Occipital lobe (tissue), 1 donor: ENCODE measurements at regions not wholly inside any gene's neighbourhood (a gene's known extent, or its start where the extent isn't known, plus 50 kb on each side); places are given as distances from the start of the nearest gene placed in this dataset.

Source experiments
- DNase-seq: peaks from one replicate; lab custom pipeline; 2025; lab: John Stamatoyannopoulos, UW

DNA sequence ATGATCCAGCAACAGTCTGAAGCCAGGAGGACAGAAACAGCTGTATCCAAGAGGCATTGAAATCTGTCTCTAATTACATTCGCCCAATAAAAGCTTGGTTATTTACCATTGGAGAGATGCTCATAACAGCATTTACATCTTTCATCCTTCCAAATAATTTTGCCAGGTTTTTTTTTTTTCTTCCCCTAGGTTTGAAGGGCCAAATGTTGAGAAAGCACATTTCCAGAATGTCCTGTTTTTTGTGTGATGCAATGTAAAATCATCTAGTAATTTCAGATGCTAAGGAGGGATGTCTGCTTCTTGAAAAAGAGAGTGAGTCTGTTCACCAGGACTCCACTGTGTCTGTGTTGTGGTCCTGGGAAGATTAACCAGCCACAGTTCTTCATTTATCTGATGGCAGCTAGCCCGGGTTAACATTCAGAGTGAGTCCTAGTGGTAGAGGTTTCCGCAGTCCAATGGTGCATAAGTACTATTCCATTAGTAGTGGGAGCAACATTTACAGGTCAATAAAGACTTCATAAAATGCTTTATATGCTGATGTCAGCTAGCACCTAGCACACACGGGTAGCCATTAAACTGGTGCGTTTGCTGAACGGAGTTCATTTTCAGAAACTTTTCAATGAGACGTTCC is 406.8 kb downstream of the STIM2 start:
- no peak for DNase-seq

DNA sequence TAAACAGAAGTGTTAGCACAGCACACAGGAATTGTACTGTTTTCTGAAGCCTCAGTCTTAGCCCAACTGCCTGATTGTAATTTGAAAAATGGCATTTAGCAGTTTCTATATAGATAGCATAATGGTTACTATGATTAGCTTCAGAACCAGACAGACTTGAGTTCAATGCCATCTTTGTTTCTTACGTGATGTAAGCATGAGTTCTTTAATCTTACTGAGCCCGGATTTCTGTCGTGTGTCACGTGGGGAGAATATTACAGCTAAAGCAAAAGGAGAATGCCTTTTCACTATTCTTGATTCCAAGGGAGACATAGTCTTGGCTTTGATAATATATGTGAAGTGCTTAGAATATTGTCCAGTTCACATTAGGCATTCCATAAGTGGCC is 407.3 kb downstream of the STIM2 start:
- DNase-seq = no peak

DNA sequence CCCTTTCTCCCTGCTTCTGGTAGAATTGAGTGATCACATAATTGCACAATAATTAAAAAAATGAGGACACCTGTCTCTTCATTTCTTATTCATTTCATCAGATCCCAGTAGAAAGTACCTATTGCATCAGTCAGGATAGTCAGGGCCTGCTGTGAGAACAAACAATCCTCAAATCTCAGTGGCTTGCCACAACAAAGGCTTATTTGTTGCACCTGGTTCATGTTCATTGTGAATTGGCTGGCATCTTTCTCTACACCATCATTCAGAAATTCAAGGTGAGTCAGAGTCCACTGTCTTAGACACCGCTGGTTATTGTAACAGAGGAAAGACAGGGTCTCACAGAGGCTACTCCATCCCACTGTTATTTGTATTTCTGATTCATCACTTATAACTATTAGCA is 409.8 kb downstream of the STIM2 start:
- no peak for DNase-seq

DNA sequence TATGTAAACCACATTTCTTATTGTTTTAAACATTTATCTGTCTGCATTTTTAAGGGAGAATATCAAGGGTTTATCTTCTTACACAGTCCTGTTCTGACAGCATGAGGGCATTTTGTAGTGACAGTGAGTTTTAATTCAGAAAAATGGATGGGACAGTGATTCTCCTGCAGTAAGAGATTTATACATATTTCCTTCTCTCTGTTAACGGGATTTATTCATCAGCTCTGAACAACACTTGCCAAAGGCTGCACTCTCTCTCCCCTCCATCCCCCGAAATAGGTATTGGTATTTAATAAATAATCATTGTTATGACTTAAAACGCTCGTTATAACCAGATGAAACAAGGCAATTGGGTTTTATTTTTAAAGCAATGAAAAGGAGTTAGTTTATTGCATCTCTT is 410.9 kb downstream of the STIM2 start:
- no peak for DNase-seq

DNA sequence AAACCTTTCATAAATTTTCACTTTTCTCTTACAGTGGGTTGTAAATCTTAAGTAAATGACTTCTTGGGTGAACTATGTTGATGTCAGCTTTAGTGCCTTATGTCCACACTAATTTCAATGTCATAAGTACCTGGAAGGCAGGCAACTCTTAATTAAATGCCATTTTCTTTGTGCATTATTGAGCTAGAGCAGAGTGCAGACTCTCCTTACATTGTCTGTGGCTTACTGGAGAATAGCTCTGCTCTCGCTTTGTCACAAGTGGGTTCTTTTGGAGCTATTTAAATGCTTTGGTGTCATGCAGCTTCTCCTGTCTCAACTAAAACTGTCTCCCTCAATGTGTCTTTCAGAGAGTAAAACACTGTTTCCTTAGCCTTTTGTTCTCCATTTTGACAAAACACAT is 411.6 kb downstream of the STIM2 start:
- no peak for DNase-seq

DNA sequence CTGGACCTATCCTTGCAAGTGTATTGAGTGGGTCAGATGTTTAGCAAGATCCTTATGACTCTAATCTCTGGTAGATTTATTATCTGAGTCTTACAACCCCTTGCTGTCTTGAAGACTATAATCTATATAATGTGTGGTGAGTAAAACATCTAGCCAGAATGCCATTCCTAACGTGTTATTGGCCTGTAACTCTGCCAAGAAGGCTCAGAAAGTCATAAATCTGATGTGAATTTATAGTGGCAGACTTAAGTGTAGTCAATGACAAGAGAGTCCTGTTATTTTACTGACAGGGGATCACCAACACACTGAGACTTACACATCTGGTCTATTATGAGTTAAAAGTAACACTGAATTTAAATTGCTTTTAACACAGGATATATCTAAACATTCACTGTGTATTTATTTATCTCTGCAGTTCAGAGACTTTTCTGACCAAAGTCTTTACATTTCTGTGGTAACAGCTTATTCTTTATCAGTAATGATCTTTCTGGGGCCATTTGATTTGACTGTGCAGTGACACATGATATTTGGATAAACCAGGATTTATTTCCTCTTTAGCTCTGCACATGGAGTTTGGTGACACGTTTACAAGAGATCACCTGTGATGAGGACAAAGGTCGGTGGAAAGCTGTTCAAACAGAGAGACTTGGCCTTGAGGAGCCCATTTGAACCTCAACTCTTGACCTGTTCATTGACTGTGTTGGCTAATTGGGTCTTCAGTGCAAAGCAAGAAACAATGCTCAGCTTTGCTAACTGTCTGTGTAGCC is 415.8 kb downstream of the STIM2 start:
- no peak for DNase-seq

DNA sequence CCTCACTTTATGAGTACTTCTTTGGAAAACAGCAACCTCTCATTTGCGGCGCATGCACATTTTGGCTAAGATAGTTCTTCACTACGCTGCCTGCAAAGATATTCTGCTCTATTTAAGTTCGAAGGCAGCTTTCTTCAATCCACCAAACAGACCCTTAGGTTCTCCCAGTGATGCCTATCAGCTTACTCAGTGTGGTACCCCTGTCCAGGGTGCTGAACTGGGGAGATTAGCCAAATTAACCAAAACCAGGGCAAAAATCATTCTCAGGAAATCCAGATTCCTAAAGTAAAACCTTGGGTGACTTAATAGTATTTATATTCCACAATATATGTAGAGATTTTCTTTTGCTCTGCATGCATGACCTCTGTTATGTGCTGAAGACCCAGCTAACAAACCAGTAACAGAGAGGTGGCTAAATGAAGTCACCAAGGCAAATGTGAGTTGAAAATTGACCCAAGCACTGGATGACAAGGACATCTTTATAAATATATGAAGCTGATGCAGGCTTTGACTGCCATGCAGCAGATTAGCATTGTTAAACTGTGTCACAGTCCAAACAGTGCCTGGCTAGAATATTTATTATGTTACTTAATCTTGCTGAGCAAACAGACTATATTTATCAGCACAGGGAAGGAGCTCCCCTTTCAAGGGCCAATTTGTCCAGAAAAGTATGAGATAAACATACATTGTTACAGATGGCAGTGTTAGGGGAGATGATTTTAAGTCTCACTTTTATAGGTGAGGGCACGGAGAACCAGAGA is 418.2 kb downstream of the STIM2 start:
- no peak for DNase-seq

DNA sequence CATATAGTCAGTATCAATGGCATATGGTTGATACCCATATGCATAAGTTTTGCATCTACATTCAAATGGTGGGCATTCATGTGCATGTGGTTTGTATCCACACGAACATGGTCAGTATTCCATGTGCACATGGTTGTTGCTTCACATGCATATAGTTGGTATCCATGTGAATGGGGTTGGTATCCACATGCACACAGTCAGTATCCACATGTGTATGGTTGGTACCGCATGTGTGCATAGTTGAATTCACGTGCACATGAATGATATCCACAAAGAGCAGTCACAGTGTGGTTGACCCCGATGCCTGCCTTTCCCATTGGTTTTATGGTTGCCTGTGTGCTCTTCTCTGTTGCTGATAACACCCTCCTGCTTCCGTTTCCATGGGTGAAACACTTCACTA is 427.9 kb downstream of the STIM2 start:
- DNase-seq = no peak

DNA sequence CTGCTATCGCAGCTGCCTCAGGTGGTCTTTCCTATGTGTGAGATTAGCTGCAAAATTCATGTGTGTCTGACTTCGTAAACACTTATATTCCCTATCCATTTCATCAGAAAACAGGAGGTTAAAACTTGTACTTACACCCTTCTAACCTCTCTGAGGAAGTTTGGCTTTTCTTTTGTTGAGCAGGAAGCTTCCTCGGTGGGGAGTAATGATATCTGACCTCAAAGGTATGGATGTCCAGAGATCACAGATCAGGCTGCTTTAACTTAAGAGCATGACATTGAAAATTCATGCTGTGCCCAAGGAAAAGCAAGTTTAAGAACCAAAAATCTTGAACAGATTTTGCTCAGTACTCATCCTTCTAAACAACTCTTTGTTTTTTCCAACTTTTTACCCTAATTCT is 429.1 kb downstream of the STIM2 start:
- no peak for DNase-seq

DNA sequence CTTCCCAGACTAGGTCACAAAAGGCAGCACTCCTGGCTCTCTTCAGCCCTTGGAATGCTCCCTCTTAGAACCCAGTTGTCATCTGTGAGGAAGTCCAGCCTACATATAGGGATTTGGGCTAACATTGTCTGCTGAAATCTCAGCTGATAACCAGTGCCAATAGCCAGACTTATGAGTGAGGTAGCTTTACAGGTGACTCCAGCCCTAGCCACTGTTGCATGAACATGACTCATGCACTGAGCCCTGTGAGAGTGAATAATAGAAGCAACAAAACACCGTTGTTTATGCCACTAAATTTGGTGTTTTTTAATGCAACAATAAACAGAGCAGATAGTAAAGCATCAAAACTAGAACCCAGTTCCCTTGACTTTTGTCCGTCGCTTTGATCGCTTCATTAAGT is 433.2 kb downstream of the STIM2 start:
- DNase-seq = no peak

DNA sequence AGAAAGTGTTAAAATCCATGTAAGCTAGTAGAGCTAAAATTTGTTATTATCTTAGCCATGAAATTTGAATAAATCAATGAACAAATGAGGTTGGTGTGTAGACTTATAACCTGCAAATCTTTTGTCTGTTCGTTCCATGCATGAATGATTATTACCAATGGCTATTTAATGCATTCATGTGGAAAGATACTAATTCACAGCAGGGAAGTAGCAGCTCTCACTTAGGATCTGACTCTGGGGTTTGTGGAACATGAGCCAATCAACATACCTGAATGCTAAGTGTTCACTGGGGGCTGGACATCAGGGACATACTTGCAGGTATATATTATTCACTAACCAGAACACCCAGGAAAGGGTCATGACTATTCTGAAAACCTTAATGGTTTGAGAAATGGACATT is 444.1 kb downstream of the STIM2 start:
- DNase-seq = no peak

DNA sequence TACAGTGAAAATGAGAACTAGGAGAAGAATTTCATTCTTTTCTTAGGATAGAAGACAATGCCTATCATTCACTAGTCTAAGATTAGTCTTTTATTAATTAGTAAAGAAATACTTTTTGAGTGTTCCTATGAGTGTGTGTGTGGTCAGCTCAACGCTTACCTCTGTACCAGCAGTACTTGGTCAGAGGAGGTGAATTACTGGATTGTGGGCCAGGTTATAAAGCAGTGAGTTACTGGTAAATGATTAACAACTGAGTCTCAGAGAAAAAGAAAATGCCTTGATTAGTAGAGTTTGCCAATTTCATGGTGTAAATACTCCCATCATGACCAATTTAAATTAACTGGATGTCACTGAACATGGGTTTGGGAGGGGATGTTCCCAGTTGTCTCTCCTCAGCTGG is 444.6 kb downstream of the STIM2 start:
- no peak for DNase-seq

DNA sequence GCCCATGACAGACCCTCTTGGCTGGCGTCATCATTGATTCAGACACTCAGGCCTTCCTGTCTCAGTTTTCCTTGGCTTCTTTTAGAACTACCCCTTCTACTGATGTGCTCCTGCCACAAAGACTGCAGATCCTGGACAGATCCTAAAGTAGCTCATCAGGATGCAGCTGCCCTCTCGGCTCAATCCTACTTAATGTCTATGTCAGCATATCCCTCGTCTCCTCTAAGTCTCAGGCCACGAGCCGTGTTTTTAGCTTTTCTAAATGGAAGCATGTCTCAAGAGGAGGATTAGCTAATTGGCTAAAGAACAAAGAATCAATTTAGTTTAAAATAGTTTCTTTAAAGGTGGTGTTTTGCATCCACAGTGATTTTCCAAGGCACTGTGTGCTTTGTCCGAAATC is 447.7 kb downstream of the STIM2 start:
- no peak for DNase-seq

DNA sequence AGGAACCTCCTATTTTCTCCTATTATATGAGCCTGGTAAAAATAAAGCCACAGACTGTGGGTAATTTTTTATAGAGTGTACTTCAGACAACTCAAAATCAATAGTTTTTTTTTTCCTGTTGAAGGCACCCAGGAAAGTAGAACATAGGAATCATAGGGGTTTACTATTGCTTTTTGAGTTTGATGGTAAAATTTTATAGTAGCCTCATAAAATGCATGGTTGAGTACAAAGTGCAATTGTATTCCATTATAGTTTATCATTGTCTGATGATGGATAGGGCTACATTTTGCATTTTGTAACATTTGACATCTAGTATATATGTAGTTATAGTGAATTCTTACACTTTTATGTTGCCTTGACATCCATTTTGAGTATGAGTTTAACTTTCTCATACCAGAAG is 455.0 kb downstream of the STIM2 start:
- no peak for DNase-seq

DNA sequence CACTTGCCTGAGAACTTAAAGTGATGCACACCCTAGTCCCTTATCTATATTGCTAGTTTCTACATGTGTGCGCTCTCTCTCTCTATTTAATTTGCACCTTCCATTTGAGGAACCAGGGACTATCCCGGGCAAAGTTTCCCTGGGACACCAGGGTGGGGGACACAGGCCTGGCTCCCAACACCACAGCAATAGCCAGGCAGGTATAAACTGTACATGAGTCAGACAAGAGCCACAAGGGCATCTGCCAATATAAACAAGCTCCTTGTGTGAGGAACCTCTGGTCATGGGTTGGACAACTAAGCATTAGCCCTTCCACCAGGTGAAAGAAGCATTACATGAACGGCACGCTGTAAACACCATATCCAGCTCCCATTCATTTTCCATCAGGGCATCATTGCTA is 455.5 kb downstream of the STIM2 start:
- DNase-seq = no peak

DNA sequence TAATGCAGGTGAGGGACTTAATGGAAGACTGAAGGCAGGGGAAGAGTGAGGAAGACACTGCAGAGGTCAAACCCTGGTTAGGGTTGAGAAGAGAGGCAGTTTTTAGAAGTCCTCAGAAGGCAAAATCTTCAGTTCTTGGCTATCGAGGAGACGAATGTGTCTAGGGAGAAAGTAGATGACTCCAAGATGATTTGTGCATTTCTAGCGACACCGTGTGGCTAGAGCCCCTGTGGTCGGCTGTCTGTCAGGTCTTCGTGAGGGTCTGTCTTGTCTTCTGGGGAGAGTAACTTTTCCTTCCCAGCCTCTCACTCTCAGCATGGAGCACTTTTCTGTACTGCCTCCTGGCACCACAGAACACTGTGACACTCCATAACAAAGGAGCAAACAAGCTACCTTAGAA is 458.1 kb downstream of the STIM2 start:
- no peak for DNase-seq

DNA sequence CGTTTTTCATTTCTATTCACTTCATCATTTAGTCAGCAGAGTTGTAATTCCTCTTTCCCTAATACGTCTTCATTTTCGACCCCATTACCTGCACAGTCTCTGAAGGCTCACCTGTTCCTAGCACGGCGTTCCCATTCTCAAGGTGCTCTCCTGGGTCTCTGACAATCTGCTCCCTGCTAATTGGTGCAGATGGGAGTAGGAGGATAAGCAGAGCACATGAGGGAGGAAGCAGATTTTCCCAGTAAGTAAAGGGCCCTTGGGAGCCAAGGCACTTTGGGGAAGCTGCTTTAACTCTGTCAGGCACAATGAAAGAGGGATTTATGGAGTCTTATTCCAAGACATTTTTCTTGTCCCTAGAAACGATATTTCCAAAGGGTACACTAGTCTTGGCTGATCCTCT is 466.4 kb downstream of the STIM2 start:
- DNase-seq = no peak

DNA sequence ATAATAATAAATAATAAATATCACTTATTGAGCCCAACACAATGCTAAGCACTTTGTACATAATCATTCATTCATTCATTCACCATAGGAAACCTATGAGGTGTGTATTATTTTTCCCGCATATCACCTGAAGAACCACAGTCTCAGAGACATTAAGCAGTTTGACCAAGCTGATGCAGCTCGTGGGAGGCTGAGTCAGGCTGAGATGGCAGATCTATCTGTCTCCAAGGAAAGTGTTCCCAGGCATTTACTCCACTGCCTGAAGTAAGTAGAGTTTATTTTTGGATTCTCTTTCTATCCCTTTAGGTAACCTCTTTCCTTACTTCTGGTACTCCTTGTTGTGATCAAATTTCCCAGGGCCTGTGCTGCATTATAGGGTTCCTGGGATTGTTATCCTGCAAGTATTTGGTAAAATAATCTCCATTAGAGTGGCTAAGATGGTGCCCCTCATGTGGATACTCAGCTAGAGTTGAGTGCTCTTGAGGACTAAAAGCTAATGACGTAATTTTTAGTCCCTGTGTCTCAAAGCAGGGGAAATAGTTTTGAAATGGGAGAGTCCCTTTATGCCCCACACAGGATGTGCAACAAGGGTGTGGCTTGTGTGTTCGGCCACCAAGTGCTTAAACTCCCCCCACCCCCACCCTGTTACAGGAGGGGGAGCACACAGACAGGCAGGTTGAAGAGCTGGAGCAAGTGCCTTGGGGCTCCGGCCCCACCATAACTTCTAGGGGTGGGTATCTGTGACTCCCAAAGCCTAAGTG is 467.0 kb downstream of the STIM2 start:
- no peak for DNase-seq

DNA sequence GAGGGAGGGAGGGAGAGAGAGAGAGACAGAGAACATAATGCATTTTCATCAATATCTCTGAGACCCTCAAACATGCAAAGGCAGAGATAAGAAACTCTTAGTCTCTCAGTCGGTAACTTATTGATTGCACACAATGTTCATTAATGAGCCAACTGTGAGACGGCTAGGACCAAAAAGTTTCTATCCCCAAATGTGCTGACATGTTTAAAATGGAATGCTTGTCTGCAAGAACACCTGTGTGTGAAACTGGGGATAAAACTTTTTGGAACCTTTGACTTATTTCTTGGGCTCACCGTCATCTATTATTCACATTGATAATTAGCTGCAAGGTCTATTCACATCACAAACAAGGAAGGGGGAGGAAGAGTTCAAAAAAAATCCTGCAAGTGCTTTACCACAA is 477.9 kb downstream of the STIM2 start:
- no peak for DNase-seq

DNA sequence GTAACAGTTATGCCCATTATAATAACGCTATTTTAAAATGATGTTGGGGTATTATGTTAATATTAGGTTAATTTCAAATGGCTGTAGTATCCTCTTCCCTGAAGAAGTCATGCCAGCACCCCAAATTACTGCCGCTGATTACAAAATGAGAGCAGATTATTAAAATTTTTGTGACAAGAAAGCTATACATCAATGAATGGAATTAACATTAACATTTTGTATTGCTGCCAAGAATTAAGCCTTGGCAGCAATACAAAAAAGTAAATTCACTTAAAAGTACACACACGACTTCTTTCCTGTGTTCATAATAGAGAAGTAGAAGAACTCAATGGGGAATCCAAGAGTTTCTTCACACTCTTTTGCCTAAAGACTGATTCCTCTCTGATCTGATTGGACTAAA is 482.8 kb downstream of the STIM2 start:
- DNase-seq = no peak

DNA sequence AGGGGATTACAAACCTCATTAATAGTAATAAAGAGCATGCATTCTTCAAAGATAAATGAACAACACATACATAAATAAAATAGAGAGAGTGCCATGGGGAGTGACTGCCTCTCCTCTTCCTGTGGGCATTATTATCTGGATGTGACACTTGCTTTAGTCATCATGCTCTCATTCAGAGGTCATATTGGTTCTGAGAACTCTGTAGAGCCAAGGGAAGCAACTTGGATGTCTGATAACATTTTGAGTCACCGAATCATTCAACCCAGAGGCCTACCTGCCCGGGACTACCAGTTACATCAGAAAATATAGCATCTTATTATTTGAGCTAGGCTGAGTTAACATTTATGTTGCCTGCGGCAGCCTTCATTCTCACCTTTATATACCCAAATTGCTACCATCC is 489.5 kb downstream of the STIM2 start:
- DNase-seq = no peak

DNA sequence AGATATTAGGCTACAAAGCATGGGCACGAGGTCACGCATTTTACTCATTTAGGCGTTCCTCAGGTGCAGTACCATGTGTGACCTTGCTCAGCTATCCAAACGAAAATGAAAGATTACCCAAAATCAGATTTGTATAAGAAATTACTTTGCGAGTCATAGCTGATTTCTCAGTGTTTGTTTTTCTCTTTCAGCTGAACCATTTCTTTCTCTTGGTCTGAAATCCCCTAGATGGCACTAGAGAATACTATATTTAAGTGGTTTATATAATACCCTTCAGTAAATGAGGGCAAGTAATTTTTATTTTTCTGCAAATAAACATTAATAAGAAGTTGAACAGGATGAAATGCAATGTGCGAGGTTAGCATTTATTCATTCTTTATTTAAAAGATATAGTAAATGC is 496.6 kb downstream of the STIM2 start:
- DNase-seq = no peak
